Liver (tissue), 3 donors: ENCODE measurements at regions not wholly inside any gene's neighbourhood (a gene's known extent, or its start where the extent isn't known, plus 50 kb on each side); places are given as distances from the start of the nearest gene placed in this dataset.

Source experiments
- CTCF ChIP-seq: fragments of 150-350 bp; IDR thresholded peaks from 2 replicates; pipeline ENCODE4 v1.5.1; 2017; ENCODE audit warnings: improper control_type of control experiment, low read depth, low read length; ENCODE audit not compliant: missing input control
- GABPA ChIP-seq, 2 donors: IDR thresholded peaks in 1 of 2; conservative IDR thresholded peaks in 1 of 2; 2 replicates each; pipeline ENCODE4 v1.6.1; 2016; ENCODE audit warnings: antibody characterized with exemption in 2 of 2, mild to moderate bottlenecking in 1 of 2, moderate library complexity in 1 of 2
- TAF1 ChIP-seq: conservative IDR thresholded peaks from 2 replicates; pipeline ENCODE4 v1.6.1; 2016; ENCODE audit warnings: antibody characterized with exemption, mild to moderate bottlenecking
- YY1 ChIP-seq: IDR thresholded peaks from 2 replicates; pipeline ENCODE4 v1.6.1; 2016; ENCODE audit warnings: antibody characterized with exemption, mild to moderate bottlenecking
- ZBTB33 ChIP-seq: IDR thresholded peaks from 2 replicates; pipeline ENCODE4 v1.6.1; 2016; ENCODE audit warnings: antibody characterized with exemption
- TF ChIP-seq, protein P1 (sequence below): IDR thresholded peaks from 2 replicates; pipeline ENCODE4 v1.6.1; 2016; ENCODE audit warnings: antibody characterized with exemption, mild to moderate bottlenecking
- donor health status: healthy.
- donor health status: healthy.

GRCh38 chr7:50203521-50203920 is 101.0 kb upstream of the IKZF1 start:
- TF ChIP-seq TAF1 (no peak), CTCF (no peak), YY1 (no peak), GABPA (IDR thresholded peaks at IDR 0.05 in 1 of 2, conservative IDR thresholded peaks at IDR 0.05 in 1 of 2) (no peak), ZBTB33 (no peak)
- TF ChIP-seq, protein P1, sequence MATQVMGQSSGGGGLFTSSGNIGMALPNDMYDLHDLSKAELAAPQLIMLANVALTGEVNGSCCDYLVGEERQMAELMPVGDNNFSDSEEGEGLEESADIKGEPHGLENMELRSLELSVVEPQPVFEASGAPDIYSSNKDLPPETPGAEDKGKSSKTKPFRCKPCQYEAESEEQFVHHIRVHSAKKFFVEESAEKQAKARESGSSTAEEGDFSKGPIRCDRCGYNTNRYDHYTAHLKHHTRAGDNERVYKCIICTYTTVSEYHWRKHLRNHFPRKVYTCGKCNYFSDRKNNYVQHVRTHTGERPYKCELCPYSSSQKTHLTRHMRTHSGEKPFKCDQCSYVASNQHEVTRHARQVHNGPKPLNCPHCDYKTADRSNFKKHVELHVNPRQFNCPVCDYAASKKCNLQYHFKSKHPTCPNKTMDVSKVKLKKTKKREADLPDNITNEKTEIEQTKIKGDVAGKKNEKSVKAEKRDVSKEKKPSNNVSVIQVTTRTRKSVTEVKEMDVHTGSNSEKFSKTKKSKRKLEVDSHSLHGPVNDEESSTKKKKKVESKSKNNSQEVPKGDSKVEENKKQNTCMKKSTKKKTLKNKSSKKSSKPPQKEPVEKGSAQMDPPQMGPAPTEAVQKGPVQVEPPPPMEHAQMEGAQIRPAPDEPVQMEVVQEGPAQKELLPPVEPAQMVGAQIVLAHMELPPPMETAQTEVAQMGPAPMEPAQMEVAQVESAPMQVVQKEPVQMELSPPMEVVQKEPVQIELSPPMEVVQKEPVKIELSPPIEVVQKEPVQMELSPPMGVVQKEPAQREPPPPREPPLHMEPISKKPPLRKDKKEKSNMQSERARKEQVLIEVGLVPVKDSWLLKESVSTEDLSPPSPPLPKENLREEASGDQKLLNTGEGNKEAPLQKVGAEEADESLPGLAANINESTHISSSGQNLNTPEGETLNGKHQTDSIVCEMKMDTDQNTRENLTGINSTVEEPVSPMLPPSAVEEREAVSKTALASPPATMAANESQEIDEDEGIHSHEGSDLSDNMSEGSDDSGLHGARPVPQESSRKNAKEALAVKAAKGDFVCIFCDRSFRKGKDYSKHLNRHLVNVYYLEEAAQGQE, result no peak
